ENCODE measurements at regions not wholly inside any gene's neighbourhood (a gene's known extent, or its start where the extent isn't known, plus 50 kb on each side); places are given as distances from the start of the nearest gene placed in this dataset.

- TF ChIP-seq, protein P1, sequence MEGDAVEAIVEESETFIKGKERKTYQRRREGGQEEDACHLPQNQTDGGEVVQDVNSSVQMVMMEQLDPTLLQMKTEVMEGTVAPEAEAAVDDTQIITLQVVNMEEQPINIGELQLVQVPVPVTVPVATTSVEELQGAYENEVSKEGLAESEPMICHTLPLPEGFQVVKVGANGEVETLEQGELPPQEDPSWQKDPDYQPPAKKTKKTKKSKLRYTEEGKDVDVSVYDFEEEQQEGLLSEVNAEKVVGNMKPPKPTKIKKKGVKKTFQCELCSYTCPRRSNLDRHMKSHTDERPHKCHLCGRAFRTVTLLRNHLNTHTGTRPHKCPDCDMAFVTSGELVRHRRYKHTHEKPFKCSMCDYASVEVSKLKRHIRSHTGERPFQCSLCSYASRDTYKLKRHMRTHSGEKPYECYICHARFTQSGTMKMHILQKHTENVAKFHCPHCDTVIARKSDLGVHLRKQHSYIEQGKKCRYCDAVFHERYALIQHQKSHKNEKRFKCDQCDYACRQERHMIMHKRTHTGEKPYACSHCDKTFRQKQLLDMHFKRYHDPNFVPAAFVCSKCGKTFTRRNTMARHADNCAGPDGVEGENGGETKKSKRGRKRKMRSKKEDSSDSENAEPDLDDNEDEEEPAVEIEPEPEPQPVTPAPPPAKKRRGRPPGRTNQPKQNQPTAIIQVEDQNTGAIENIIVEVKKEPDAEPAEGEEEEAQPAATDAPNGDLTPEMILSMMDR (conservative IDR thresholded peaks at IDR 0.05): no peak
- no peak for TF ChIP-seq EZH2 (IDR thresholded peaks at IDR 0.05; ENCODE audit: low read depth)
These were observed 399.8 kb downstream of the KCNJ2 start for GRCh38 chr17:70569128-70569527.

All from PC-9 (cell line).